Panc1 (cell line): ENCODE measurements at regions not wholly inside any gene's neighbourhood (a gene's known extent, or its start where the extent isn't known, plus 50 kb on each side); places are given as distances from the start of the nearest gene placed in this dataset.

Experiments
- POLR2AphosphoS5 ChIP-seq: IDR thresholded peaks from 2 replicates; pipeline ENCODE4 v1.6.1; 2012; ENCODE audit warnings: mild to moderate bottlenecking, low read depth, low read length, moderate library complexity
- SIN3A ChIP-seq: IDR thresholded peaks from 2 replicates; pipeline ENCODE4 v1.6.1; 2012; ENCODE audit warnings: low read depth, mild to moderate bottlenecking, low read length, moderate library complexity, borderline replicate concordance; ENCODE audit not compliant: insufficient read depth
- TF ChIP-seq, protein P1 (sequence below): fragments of 450-650 bp; IDR thresholded peaks from 2 replicates; pipeline ENCODE4 v1.5.1; 2017; ENCODE audit warnings: mild to moderate bottlenecking

DNA sequence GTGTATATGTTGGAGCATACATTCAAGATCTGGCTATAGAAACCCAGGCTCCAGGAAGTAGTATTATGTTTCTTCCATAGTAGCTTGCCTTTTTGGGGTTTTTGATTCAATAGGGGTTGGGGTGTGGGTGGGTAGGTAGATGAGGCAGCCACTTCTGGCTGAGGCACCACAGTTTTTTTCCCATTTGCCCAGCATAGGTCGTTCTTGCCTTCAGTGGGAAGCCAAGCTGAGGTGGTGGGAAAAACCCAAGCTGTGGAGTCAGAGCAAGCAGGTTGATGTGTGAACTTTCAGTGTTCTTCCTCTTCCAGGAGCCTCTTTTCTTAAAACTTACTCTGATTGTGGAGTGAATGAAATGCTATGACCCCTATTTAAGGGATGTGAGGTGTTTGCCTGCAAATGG lies 67.0 kb upstream of the RPS6KA3 start:
- TF ChIP-seq, protein P1, sequence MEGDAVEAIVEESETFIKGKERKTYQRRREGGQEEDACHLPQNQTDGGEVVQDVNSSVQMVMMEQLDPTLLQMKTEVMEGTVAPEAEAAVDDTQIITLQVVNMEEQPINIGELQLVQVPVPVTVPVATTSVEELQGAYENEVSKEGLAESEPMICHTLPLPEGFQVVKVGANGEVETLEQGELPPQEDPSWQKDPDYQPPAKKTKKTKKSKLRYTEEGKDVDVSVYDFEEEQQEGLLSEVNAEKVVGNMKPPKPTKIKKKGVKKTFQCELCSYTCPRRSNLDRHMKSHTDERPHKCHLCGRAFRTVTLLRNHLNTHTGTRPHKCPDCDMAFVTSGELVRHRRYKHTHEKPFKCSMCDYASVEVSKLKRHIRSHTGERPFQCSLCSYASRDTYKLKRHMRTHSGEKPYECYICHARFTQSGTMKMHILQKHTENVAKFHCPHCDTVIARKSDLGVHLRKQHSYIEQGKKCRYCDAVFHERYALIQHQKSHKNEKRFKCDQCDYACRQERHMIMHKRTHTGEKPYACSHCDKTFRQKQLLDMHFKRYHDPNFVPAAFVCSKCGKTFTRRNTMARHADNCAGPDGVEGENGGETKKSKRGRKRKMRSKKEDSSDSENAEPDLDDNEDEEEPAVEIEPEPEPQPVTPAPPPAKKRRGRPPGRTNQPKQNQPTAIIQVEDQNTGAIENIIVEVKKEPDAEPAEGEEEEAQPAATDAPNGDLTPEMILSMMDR, result no peak
- TF ChIP-seq POLR2AphosphoS5 (no peak), SIN3A (no peak)
